ENCODE measurements at regions not wholly inside any gene's neighbourhood (a gene's known extent, or its start where the extent isn't known, plus 50 kb on each side); places are given as distances from the start of the nearest gene placed in this dataset.

DNA sequence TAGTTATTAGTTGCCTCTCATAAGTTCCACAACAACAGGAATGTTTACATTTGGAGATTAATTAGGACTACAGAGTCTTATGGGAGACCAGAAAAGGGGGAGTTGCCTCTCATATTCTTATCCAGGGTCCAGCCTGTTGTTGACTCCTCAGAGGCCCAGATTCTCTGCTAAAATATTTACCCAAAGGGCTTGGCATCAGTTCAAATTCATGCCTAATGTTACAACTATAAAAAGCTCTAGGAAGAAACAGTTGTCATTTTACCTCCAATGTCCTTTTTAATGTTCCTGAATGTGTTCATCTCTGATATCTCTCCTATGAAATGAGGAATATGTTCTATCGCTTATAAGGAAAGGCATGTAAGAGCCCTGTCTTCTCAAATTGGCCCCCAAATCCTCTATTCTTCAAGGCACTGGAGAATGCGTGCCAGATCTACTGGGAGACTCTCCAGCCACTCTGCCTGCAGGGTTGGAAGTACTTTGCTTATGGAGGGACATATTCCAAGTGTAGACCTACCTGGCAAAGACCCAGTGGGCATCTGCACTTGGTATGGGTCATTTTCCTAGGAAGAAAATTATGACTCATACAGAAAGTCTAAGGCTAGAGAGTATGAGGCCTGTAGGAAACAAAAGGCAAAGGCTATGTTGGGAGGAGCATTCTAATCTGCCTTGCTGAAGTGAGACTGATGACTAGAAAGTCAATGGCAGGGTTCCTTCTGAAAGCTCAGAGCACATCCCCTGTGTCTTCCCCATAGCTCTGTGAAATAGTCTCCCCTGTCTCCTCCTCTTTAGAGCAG is 192.6 kb downstream of the ESM1 start:
- TF ChIP-seq, protein P1, sequence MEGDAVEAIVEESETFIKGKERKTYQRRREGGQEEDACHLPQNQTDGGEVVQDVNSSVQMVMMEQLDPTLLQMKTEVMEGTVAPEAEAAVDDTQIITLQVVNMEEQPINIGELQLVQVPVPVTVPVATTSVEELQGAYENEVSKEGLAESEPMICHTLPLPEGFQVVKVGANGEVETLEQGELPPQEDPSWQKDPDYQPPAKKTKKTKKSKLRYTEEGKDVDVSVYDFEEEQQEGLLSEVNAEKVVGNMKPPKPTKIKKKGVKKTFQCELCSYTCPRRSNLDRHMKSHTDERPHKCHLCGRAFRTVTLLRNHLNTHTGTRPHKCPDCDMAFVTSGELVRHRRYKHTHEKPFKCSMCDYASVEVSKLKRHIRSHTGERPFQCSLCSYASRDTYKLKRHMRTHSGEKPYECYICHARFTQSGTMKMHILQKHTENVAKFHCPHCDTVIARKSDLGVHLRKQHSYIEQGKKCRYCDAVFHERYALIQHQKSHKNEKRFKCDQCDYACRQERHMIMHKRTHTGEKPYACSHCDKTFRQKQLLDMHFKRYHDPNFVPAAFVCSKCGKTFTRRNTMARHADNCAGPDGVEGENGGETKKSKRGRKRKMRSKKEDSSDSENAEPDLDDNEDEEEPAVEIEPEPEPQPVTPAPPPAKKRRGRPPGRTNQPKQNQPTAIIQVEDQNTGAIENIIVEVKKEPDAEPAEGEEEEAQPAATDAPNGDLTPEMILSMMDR (IDR thresholded peaks at IDR 0.05): no peak
- no peak for TF ChIP-seq POLR2A (IDR thresholded peaks at IDR 0.05)
